GM21737 (cell line): ENCODE measurements at regions not wholly inside any gene's neighbourhood (a gene's known extent, or its start where the extent isn't known, plus 50 kb on each side); places are given as distances from the start of the nearest gene placed in this dataset.
"Not testable (repeated sequence)": the region's sequence is repeated elsewhere in the genome, so short reads cannot be mapped to it uniquely, and the experiment has no call there.

ENCODE experiments used
- ATAC-seq: cut with Tn5 transposase; IDR thresholded peaks from one replicate; pipeline ENCODE4 v1.9.1; 2021; ENCODE audit warnings: mild to moderate bottlenecking, moderate library complexity; ENCODE audit not compliant: unreplicated experiment

DNA sequence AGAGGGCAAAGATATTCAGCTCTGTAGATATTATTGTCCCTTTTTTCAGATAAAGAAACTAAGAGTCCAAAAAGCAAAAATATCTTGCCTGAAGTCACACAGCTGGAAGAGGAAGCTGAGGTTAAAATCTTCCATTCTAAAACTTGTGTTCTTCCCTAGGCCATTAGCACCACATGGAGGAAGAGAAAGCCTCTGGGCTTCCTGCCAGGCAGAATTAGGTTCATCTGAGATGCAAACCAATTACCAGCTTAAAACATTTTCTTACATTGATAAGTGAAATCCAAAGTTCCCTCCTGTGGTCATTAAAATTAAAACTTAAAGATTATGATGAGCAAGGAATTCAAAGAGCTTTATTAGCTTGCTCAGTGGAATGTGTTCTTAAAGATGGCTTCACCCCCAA lies 235.3 kb upstream of the SETMAR start:
- no peak for ATAC-seq

DNA sequence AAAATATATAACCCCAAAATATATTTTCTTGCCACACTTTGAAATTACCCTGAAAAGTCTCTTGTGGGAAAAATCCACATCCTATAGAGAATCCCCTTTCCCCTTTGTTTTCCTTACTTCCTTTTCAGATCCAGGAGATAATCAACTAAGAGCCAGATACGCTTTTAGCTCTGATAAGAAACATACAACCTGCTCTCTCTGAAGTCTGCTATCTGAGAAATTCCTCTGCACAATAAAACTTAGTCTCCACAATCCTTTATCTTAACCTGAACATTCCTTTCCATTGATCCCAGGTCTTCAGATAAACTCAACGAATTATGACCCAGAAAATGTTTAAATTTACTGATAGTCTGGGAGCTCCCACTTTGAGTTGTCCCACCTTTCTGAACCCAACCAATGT lies 233.4 kb upstream of the SETMAR start:
- ATAC-seq, result no peak

DNA sequence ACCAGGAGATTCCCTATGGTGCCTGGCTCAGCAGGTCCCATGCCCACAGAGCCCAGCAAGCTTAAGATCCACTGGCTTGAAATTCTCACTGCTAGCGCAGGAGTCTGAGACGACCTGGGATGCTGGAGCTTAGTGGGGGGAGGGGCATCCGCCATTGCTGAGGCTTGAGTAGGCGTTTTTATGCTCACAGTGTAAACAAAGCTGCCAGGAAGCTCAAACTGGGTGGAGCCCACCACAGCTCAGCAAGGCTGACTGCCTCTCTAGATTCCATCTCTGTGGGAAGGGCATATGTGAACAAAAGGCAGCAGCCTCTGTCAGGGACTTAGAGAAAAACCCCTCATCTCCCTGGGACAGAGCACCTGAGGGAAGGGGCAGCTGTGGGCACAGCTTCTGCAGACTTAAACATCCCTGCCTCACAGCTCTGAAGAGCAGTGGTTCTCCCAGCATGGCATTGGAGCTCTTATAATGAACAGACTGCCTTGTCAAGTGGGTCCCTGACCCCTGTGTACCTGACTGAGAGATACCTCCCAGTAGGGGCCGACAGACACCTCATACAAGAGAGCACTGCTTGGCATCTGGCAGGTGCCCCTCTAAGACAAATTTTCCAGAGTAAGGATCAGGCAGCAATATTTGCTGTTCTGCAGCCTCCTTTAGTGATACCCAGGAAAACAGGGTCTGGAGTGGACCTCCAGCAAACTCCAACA lies 231.5 kb upstream of the SETMAR start:
- no peak for ATAC-seq

DNA sequence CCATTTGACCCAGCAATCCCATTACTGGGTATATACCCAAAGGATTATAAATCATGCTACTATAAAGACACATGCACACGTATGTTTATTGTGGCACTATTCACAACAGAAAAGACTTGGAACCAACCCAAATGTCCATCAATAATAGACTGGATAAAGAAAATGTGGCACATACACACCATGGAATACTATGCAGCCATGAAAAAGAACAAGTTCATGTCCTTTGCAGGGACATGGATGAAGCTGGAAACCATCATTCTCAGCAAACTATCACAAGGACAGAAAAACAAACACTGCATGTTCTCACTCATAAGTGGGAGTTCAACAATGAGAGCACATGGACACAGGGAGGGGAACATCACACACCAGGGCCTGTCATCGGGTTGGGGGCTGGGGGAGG lies 225.9 kb upstream of the SETMAR start:
- not testable (repeated sequence) for ATAC-seq

DNA sequence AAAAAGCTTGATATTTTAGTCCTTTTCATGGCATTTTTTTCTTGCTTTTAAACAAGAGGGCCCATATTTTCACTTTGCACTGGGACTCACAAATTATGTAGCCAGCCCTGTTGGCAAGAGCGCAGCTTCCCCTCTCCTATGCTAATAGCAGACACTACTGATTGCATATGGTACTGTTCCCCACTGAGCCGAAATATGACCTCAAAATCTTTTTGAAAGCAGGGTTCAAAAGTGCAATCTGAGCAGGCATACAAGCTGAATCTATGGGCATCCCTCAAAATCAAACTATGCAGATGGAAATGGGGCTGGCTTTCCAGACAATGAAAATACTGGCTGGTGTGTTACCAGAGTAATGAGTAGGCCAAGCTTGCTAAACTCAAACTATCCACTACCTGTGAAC lies 225.2 kb upstream of the SETMAR start:
- no peak for ATAC-seq

DNA sequence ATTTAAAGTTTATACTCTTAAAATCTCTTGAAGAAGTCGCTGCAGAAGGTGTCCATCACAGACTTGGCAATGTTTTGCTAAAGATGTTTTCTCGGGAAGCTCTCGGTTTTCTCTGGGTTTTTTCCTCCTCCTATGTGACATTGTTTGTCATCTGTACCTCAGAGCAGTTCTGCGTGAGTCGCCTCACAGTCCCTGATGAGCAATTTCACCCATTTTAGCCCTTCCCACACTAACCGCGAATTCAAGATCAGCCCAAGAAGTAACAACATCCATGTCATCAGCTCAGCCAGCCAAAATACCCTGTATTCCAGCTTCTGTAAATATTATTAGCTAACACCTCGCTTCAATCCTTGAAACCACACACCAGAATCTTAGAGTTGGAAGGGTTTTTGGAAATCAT lies 224.3 kb upstream of the SETMAR start:
- no peak for ATAC-seq

DNA sequence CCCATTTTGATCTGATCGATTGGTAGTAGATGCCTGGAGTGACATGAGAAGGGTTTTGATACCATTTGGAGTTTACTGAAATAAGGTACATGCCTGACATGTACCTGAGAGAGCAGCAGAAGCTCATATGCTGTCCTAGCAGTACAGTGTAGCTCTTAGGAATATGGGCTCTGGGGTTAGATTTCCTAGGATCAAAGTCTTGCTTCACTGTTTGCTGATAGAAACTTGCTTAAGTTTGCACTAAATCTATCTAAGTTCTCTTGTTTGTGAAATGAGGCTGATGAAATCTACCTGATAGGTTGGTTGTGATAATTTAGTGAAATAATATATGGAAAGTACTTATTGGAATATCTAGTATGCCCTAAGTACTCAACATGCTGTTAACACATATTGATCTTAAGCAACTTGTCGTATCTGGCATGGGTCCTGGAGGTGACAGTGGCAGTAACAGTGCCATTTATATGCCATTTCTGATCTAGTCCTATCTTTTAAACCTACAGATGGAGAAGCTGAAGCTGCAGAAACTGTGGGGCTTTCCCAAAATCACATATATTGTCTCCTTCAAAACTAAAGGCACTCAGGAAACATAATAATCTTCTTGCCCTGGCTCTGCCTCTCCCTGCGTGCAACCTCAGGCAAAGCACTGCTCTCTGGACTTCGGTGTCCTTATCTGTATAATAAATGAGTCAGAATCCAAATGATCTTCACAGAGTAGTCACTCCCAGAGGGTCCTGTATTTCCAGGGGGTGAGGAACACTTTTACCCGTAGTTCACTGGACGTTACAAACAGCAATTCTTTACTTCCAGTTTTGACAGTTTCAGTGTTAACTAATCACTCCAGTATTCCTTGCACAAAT lies 223.6 kb upstream of the SETMAR start:
- no peak for ATAC-seq

DNA sequence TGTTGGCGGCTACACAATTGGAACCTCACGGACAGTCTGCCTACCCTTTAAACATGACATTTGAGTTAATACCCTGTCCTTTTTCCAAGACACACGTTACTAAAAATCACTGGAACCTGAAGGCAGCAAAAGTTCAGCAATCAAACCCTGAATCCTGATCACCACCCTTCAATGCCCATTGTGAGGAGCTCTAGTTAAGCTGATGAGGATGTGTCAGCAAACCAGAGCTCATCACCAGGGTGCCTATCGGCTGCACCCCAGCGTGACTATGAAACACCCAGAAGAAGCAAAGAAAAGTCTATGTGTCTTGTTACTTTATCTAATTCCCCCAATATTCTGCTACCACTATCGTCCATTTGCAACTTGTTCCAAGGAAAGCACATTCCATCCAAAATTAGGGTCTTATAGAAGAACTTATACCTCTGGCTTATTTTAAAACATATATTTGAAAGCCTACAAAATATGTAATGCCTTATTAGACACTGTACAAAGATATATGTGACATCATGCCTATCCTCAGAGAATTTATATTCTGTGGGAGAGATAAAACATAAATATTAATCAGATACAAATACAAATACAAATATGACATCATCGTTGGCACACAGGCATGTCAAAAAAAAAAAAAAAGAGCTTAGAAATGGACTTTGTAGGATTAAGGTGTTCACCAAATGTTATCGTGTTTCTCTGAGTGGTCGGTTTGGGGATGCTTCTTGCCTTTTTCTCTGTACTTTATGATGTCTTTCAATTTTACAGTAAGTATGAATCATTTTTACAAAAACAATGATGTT lies 219.7 kb upstream of the SETMAR start:
- ATAC-seq, result no peak

DNA sequence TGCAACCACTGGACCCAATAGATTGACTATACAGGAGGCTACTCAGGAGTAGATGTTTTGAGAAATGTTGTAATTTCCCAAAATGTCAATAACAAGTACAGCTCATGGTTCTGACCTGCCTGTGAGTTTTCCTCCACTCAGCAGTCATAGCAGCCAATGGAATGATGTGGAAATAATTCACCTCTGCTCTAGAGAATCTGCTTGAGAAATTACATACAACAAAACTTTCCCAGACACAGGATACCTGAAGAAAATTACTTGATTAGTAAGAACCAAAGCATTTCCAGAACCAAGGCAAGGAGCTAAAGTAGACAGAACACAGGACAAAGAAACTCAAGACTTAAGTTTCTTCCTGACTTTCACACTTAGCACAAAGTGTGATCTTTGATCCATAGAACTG lies 218.9 kb upstream of the SETMAR start:
- ATAC-seq, result no peak

DNA sequence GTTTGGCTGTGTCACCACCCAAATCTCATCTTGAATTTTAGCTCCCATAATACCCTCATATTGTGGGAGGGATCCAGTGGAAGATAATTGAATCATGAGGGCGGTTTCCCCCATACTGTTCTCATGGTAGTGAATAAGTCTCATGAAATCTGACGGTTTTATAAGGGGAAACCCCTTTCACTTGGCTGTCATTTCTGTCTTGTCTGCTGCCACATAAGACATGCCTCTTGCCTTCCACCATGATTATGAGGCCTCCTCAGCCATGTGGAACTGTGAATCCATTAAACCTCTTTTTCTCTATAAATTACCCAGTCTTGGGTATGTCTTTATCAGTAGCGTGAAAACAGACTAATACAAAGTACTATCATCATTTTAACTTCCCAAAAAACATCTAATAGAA lies 216.5 kb upstream of the SETMAR start:
- not testable (repeated sequence) for ATAC-seq

DNA sequence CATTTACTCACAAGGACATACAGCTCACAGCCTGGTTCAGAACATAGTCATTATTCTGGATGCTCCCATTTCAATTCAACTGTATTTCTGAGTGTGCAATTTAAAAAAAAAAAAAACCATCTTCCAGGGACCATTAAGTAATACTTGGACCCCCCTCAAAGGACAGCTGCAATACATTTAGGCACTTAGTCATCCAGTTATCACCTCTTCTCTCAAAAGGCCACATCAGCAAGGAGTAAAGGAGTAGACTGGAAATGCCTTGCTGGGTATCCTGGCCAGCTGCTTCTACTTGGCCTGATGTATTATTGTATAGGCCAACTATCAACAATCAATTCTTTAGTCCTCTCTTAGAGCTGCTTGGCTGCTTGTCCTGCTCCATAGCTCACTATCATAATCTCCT lies 211.4 kb upstream of the SETMAR start:
- no peak for ATAC-seq

DNA sequence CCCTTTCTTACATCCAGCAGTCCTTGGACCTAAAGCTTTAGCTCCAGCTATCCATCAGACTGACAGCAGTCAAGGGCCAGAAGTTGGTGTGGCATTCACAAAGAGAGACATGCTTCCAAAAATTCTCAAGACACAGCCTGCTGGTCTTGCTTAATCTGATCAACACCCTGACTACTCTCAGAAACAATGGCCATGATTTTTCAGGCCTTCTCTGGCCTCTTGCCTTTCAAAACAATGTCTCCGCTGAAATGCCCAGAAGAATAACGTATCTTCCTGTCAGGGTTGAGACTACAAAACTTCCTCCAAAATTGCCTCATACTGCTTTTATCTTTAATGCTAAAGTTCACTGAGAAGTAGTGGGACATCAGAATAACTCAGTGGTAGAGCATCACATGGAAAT lies 205.4 kb upstream of the SETMAR start:
- ATAC-seq, result no peak

DNA sequence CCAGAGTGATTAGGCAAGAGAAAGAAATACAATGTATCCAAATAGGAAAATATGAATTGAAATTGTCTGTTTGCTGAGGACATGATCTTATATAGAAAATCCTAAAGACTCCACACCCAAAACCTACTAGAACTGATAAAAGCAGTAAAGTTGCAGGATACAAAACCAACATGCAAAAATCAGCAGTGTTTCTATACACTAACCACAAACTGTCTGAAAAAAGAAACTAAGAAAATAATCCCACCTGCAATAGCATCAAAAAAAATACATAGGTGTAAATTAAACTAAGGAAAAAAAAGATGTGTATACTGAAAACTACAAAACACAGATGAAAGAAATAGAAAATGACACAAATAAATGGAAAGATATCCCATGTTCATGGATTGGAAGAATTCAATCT lies 203.6 kb upstream of the SETMAR start:
- no peak for ATAC-seq

DNA sequence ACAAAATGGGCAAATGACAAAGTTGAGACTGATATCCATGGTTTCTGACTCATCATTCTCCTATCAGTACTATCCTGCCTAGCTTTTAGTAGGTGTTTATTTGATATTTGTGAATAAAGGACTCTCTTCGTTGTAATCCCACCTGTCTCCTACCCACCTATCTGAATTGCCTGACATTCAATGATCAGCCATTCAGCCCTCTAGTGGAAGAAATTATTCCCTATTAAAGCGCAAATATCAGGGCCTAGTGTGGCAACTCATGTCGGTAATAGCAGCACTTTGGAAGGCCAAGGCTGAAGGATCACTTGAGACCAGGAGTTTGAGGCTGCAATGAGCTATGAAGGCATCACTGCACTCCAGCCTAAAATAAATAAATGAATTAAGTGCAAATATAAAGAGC lies 195.7 kb upstream of the SETMAR start:
- no peak for ATAC-seq

DNA sequence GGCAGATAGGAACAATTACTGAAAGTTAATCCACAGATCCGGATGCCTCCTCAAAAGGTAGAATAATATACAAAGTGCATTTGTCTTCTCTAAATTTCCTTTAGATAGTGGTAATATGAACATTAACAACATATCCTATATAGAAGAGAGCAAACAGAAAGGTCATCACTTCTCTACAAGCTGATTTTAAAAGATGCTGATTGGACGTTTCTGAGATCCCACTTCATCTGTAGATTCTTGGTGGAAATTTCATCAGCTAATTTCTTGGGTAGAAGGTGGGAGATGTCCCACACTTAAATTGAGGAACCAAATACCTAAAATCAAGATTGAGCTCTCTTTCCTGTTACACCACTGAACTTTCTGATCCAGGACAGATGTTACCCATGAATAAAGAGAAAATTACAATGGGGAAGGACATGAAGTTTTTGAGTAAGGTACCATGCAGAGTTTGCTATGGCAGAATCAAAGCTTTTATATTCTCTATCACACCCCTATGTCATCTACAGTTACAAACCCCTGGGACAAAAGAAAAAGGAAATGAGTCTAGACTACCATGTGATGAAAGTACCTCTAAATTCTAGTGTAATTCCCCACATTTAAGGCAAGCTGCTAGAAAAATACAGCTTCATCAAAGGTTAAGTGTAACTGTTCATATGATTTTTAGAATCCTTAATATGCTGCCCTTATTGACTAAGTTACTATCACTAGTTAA lies 189.2 kb upstream of the SETMAR start:
- ATAC-seq, result no peak

DNA sequence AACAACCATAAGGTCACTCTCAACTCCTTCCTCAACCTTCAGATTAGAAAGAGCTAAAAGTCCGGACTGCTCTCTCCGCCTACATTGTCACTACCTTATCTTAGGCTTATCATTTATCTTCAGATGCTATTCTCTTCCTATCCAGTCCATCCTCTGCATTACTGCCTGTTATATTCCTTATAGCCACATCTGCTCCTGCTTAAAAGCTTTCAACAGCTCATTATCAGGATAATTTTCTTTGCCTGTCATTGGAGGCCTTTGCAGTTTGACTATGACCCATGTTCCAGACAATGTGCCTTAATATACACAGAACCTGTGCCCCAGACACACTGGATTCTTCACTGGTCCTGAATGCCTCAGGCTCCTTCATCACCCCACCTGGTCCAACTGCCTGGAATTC lies 184.1 kb upstream of the SETMAR start:
- ATAC-seq, result no peak

DNA sequence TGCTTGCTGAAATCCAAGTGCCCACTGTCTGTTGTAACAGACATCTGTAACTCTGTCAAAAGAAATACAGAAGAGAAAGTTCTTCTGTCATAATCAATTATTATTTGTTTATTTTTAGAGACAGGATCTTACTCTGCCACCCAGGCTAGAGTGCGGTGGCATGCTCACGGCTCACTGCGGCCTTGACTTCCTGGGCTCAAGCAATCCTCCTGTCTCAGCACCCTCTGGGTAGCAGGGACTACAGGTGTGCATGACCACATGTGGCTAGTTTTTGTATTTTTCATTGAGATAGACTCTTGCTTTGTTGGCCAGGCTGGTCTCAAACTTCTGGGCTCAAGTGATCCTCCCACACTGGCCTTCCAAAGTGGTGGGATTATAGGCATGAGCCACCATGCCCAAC lies 177.6 kb upstream of the SETMAR start:
- ATAC-seq, result no peak

DNA sequence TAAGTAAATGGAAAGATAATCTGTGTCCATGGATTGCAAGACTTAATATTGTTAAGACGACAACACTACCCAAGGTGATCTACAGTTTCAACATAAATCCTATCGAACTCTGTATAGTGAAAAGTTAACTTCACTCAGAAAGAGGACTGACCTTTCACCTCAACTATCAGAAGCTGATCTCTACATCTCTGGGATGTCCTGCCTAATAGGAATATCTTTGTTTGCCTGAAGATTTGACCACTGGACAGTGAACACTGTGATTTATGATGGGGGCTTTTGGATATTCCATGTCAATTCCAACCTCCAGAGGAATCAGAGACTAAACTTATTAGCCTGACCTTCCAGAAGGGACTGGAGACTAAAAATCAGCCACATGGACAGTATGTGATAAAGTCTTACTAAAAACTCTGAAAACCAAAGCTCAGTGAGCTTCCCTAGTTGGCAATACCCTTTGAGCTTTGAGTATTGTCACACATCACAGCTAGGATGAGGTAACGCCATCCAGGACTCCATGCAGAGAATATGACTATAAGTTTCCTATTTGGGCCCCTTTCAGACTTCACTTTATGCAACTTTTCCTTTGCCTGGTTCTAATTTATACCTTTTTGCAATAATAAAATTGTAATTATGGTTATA lies 164.9 kb upstream of the SETMAR start:
- no peak for ATAC-seq

DNA sequence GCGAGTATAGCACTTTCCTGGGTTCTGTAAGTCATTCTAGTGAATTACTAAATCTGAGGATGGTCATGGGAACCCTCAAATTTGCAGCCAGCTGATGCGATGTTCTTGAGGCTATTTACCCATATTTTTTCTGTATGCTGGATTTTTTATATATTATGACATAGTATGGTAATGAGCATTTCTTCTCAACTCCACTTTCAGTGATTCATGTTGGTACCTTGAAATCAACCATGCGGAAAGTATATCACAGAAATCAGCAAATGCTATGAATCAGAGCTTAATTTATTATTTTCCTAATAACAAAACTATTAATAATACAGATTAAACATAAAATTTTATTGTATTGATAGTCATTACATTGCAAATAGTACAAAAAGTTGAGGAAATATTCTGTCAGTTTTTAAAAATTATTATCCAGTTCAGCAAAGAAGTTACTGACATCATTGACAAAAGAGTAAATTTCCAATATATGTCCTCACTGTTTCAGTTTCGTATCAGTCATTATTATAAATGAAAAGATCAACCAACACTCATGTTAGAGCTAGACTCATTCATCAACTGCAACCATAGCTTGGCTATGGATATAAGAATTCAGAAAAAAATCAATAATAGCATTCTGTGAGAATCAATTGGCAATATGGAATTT lies 164.3 kb upstream of the SETMAR start:
- ATAC-seq, result no peak

DNA sequence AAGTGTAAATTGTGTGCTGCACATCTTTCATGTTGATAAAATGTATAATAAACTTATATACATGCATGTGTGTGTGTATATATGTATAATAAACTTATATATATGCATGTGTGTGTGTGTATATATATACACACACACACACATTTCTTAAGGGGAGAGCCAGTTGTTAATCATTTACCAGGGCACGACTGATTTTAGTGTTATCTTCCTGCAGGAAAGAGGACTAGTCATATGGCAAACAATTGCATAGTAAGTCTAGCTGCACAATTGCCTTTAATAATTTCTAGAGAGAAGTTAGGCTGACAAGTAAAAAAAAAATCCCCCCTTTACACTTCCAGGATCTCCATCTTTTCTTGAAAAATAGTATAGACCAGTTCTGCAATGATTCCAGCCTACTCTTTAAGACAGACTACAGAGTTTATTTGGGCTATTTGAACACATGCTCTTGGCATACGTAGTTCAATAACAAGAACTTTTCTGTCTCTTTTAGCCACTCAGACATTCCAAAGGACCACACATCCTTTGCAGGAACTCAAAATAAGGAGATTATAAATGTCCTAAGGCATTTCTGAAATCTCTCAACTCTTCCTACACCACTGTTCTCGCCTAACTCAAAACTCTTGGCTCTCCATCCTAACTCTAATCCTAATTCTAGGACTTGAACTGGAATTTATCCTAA lies 163.6 kb upstream of the SETMAR start:
- no peak for ATAC-seq
